Eye (tissue), 1 donor: ENCODE measurements at regions not wholly inside any gene's neighbourhood (a gene's known extent, or its start where the extent isn't known, plus 50 kb on each side); places are given as distances from the start of the nearest gene placed in this dataset.

ENCODE experiments used
- DNase-seq: peaks from one replicate; pipeline ENCODE4 v3.0.0-alpha.2; 2015

- DNase-seq: no peak
Measured at GRCh38 chr1:83769594-83770318, 229.2 kb downstream of the TTLL7 start.

GRCh38 chr1:83769072-83769471 is 229.9 kb downstream of the TTLL7 start:
- no peak for DNase-seq

DNA sequence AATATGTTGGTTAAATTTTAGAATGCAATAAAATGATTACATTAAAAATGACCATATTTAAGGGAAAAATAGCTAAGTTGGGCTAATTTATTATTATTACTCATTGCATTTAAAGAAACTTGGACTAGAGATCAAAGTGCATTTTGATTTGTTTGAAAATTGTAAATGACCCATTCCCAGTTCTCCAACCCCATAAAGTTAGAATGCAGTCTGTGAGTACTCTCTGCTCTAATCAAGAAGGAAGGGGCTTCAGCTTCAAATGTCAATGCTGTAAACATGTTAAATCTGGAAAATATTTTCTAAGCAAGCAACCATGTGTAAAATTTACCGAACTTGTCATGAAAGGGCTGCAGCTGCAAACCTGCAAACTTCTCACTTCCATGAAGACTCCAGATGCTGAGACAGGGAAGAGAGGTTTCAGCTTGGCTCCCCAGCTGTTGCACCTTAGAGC is 232.7 kb downstream of the TTLL7 start:
- DNase-seq: no peak

- DNase-seq: no peak
Measured at GRCh38 chr1:83765125-83765524, 233.8 kb downstream of the TTLL7 start.

DNA sequence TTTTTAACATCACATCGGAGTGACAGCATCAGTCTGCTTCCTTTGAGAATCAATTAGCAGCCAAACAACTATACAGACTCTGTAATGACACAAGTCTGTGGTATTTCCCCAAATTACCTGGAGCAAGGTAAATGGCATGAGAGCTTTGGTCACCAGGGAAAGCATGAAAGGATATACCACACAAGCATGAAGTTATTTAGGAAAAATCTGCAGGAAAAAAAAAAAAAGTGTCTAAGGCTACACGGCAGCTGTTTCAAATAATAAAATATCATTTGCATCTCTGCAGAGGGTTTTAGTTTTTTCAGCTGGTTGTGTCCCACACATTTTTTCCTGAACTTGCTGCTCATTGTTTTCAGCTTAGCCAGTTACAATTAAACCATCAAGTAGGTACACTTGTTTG is 234.7 kb downstream of the TTLL7 start:
- peak; percentile 33 for DNase-seq

GRCh38 chr1:83763361-83764095 is 235.4 kb downstream of the TTLL7 start:
- no peak for DNase-seq

DNA sequence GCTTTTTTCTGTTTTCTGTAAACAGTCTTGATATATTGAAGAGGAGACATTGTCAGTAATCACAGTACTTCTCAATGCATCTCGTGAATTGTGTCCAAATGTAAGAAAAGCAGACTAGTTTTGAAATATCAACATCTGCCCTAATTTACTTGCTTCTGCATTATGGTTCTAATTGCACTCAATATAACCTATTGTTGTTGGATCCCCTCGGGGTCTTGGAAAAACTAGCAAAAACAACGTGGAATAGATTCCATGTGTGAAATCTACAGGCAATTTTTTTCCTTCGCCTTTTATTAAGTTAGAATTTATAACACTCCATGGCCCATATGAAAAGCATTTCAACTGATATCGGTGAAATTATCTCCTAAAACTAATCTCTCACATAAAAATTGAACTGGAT is 236.5 kb downstream of the TTLL7 start:
- DNase-seq: peak; percentile 44

GRCh38 chr1:83762039-83762365 is 236.9 kb downstream of the TTLL7 start:
- DNase-seq: no peak

GRCh38 chr1:83761167-83762038 is 237.5 kb downstream of the TTLL7 start:
- peak; percentile 38 for DNase-seq

- DNase-seq: no peak
Measured at GRCh38 chr1:83760226-83761021, 238.5 kb downstream of the TTLL7 start.

- no peak for DNase-seq
Measured at GRCh38 chr1:83756984-83757717, 241.8 kb downstream of the TTLL7 start.

DNA sequence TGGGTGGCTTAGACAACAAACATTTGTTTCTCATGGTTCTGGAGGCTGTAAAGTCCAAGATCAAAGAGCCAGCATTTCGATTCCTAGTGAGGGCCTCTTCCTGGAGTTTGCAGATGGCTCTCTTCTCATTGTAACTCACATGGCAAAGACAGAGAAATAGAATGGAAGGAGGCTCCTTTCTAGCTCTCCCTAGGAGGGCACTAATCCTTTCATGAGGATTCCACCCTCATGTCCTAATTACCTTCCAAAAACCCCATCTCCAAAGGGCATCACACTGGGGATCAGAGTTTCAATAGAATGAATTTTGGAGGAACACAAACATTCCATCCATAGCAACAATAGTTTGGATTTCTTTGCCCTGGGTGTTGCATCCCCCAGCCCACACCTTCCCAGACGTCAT is 247.3 kb downstream of the TTLL7 start:
- no peak for DNase-seq

DNA sequence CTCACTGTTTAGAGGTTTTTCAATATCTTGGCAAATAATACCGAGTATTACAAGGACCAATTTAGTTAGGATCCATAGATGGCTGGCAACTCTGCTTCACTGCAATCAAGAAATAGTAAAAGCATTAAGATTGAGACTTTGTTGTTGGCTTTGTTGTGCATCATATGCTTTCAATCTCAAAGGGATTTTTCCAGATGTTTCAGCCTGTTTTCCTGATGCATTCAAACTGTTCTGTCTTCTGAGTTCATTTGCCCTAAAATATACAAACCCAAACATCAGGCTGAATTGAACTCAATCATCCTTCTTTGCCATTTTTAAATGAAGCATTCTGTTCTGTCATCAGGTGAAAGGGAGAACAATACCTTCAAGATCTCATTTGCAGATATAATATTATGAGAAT is 248.7 kb downstream of the TTLL7 start:
- DNase-seq: no peak

DNA sequence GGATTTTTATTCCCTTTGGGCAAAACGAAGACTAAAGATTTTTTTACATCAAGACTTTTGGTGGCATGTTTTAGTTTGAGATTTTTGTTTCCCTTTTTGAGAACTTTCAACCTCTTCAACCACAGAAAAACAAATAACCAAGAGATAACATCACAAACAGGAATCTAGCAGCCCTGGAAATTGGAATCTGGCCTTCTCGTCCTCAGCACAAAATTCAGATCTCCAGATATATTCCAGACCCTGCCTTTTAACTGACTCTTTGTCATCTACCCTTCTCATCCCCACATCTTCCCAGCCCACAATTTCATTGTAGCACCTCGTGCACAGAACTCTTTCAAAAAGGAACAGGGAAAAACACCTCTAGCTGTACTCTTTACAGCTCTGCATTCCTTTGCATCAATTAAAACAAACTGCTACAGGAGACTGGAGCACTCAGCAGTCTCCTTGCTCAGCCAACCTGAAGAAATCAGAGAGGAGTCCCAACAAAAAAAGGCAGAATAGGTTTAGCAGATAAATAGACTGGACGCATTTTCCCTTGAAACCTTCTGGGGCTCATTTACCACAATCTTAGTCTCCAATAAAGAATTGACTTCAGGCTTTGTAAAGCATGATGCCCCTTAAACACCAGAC is 251.0 kb downstream of the TTLL7 start:
- peak; percentile 62 for DNase-seq

GRCh38 chr1:83746234-83746633 is 252.7 kb downstream of the TTLL7 start:
- no peak for DNase-seq

GRCh38 chr1:83742446-83742845 is 256.5 kb downstream of the TTLL7 start:
- no peak for DNase-seq

GRCh38 chr1:83741770-83742169 is 257.2 kb downstream of the TTLL7 start:
- DNase-seq: no peak

DNA sequence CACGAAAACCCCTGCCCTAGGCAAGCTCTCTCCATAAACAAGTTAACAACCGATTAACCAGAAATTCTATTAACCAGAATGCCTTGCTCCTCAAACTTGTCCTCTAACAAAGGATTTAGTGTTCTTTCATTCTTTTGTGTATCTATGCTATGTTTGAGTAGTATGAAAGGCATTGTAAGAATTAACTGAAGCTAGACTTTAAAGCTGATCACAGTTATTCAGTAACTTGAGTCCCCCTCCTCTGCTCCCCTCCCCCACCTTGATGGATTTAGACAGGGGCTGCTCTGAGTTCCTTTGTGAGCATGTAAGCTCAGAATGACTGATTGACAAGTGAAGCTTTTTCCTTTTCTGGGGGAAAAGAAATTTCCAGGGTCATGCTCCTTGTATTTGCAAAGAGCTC is 257.6 kb downstream of the TTLL7 start:
- peak; percentile 79 for DNase-seq

DNA sequence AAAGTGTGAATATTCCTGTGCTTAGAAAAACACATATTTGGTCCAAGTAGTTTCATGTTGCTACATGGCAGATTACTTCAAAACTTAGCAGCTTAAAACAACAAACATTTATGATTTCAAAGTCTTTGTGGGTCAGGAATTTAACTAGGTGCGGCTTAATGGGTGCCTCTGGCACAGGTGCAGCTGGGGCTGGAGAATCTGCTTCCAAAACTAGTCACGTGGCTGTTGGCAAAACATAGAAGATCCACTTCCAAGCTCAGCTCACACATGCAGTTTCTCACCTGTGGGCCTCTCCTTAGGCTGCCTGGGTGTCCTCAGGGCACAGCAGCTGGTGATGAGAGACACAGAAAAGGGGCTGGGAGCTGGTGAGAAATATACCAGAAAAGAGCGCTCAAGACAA is 263.4 kb downstream of the TTLL7 start:
- DNase-seq: no peak

GRCh38 chr1:83734420-83734819 is 264.5 kb downstream of the TTLL7 start:
- no peak for DNase-seq

DNA sequence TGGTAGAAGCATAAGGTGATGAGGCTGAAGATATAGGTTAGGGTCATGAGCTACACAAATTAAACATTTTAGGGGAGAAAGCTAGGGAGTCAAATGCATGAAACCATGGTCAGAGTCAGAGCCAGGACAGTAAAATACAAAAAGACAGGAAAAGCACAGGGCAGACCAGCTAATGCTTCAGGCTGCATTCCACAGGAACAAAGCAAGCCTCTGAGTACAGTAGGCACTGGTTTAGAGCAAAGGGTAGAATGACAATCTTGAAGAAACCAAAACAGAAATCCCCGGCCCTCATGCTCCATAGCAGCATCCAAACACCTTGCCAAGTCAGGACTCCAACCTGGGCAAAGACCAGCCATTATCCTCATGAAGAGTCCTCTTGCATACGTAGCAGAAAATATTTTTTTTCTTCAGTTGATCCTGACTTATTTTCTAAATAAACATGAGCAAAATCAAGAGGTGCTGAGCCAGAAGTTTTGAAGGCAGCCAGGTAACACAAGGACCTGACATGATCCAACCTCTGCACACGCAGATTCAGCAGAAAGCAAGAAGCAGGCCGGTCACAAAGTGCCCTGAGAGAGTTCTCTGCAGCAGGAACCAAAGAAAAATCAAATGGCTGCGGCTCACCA is 273.1 kb downstream of the TTLL7 start:
- no peak for DNase-seq
